GM18519 (cell line): ENCODE measurements at regions not wholly inside any gene's neighbourhood (a gene's known extent, or its start where the extent isn't known, plus 50 kb on each side); places are given as distances from the start of the nearest gene placed in this dataset.

Source experiments
- ATAC-seq: cut with Tn5 transposase; IDR thresholded peaks from one replicate; pipeline ENCODE4 v1.9.1; 2021; ENCODE audit warnings: mild to moderate bottlenecking, moderate library complexity; ENCODE audit not compliant: unreplicated experiment, low FRiP score

DNA sequence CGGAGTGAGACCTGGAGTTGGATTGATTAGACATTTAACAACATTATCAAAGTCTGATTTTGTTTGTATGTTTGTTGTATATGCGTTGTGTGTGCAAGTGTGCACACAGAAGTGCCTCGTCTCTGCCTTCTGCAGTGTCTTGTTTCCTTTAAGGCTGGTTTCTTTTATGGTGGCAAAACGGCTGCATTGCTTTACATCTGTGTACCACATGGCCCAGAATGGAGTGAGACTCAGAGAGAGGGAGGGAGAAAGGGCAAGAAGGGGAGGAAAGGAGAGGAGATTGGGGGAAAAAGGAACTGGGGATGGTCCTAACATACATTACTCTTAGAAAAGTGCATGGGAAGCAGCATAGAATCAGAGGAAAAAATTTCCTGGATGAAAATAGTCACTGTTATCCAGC, 99.7 kb upstream of the WLS start:
- no peak for ATAC-seq

DNA sequence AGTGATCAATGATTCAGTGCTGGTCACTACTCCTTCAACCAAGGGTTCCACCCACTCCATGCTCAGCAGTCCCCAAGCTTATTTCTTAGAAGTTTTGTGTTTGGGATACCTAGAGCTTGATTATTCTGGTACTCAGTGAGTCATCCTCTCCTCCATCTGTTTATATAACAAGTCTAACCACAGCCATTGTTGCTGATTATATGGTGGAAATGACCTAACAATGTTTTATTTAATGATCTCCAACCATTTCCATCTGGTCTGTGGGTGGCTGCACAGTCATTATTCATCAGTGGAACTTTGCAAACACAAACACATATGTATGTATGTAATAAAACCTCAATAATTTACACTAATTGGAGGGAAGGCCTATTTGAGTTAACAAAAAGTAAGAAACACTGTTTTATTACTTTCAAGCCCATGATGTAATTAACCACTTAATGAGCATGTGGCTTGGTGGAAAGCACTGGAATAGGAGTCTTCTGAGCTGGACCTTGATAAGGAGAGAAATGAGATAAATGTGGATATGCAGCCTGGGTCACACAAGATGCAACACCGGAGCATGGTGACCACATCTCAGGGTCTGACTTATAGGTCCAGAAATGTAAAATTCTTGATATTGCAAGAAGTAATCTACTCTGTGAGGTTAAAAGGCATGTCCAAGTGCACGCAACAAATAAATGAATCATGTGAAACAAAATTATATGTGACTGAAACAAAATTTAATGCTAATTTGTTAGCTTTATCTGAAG, 99.0 kb upstream of the WLS start:
- no peak for ATAC-seq

DNA sequence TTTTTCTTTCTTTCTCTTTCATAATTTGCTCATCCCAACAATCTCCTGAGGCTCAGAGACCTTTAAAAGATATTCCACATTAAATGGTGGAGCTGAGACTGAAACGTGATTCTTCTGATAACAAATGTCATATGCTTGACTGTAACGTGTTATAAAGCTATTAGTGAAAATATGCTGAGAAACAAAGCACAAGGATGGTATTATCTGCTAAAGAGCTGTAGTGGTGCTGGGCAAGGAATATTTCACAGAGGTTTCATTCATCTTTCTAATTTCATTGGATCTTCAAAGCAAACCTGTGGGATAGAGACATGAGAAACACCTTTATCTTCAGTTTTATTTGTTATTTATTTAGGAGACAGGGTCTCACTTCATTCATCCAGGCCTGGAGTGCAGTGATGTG, 98.1 kb upstream of the WLS start:
- ATAC-seq, result no peak

DNA sequence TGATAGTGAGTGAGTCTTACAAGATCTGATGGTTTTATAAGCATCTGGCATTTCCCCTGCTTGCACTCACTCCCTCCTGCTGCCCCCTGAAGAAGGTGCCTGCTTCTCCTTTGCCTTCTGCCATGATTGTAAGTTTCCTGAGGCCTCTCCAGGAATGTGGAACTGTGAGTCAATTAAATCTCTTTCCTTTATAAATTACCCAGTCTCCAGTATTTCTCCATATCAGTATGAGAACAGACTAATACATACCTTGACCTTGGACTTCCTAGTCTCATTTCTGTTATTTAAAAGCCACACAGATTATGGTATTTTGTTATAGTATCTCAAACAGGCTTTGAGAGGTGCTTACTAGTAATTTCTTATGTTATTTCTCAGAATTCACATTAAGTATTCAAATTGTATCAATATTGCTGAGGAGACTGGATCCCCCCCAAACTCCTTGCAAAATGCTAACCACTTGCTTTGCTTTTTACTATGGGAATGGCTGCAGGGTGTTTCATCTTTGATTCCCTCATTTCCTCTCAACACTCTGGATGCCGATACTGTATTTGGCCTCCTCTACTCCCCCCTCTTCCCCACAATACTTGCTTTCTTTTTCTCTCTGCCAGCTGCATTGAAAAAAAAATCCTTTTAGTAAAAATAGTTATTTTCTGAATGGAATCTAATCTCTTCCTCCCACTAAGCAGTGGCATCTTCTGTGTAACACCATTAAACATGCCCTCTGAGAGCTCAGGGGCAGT, 96.9 kb upstream of the WLS start:
- no peak for ATAC-seq

DNA sequence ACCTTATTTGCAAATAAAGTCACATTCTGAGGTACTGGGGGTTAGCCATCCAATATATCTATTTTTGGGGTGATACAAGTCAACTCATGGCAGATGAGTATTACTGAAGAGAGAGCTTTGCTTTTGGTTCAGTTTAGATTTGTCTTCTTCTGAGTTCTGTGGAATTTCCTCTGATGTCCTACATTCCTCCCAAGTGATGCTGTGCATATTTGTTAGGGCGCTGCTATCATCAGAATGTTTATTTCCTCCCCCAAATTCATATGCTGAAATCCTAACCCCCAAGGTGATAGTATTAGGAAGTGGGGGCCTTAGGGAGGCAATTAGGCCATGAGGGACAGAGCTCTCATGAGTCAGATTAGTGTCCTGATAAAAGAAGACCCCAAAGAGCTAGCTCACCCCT, 96.2 kb upstream of the WLS start:
- no peak for ATAC-seq

DNA sequence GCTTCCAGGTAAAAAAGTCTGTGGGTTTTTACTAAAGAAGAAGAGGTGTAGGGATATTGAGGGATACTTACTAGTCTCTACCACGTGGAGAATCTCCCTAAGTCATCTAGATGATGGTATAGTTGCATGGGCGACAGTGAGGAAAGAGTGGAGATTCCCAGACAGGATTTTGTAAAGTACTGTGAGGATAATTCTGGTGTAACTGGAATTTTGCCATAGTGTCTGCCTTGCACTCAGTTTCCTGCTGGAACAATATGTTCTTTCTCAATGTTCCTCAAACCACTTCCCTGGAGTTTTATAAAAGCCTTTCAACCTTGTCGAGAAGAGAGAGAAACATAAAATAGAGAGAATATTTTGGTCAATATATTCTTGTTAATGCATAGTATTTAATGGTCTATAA, 95.1 kb upstream of the WLS start:
- ATAC-seq, result no peak

DNA sequence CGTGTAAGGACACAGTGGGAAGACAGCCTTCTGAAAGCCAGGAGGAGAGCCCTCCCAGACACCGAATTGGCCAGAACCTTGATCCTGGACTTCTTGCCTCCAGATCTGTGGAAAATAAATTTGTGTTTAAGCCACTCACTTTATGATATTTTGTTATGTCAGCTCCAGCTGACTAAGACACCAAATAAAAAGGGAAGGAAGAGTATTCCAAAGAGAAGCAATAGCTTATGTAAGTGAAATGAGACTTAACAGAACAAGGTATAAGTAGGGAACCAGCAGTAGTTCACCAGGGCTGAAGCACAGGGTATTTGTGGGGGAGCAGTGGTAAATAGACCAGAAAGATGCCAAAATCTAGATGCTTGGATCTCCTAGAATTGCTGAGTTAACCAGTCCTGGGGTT, 94.2 kb upstream of the WLS start:
- no peak for ATAC-seq

DNA sequence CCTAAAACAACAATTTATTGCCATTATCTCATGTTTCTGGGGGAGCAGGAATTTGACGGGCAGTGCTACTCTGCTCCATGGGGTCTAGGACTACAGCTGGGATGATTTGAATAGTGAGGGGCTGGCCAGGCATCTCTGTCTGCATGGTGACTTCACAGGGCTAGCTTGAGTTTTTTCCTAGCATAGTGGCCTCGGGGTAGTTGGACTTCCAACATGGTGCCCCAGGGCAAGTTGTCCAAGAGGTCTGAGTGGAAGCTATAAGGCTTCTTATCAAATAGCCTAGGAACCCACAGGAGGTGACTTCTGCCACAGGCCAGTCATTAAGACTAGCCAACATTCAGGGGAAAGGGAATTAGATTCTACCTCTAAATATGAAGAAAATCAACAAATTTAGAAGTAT, 92.0 kb upstream of the WLS start:
- no peak for ATAC-seq

DNA sequence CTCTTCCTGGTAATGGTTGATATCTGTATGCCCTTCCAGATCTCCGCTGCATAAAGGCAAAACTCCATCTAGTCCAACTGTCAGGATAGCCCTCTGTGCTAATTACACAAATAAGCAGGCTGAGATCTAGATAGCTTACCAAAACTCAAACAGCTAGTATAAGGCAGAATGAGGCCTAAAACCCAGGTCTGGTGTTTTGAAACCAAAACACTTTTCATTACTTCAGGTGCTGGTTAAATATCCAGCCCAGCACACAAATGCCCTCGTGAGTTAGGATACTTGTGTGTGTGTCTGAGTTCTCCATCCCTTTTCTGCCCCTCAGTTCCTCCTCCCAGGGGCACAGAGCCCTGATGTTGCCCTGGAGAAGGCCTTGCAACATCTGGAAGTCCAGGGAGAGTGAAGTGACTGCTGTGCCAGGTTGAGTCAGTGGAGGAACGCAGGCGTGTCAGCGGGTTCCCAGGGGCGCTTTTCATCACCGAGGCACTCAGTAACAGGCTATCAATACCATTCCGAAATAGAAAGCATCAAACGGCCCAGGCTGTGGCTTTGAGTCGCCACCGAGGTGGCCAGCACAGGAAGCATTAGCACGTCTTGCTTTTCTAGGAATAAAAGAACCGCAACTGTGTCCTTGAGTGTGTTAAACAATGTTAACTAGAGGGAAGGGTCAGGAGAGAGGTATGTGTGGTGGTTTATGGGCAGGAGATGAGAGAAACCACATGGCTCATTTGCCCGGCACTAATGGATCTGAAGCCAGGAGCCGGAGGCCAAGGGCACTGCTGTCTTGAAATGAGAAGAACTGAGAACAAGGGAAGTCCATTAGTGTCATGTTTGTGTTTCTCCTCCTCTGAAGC, 90.7 kb upstream of the WLS start:
- ATAC-seq, result no peak

DNA sequence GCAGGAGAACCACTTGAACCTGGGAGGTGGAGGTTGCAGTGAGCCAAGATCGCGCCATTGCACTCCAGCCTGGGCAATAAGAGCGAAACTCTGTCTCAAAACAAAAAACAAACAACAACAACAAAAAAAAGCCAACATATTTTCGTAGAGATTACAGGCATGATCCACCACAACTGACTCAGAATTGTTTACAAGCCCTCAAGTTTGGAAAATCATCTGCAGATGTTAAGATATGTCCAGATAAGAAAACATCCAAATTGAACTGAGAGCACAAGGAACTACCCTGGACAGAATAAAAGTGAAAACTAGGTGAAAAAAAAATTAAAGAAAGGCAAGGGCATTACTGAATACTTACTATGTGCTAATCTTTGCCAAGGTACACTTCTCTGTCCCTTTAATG, 89.8 kb upstream of the WLS start:
- no peak for ATAC-seq

DNA sequence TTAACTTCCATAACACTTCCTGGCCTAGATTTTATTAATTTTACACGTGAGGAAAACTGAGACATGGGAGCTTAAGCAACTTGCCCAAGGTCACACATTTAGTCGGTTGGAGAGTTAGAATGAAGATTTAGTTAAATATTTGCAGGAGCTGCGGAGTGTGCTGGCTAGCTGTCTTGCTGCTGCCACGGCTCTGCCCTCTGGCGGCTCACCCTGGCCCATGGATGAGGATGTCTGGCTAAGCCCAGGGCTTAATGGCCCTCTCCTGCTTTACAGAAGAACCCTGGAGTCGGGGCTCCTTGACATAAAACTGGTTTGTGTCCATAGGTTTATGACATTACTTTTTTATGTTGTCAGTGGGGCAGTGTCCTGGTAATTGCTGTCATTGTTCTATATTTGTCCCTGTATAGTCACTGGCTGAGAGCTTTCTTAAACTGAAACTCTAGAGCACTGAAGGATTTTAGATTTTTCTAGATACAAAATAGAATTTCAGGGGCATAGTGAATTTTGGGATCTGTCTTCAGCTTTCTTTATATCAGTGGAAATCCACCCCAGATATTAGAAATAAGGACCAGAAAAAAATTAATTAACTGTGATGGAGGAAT, 88.9 kb upstream of the WLS start:
- no peak for ATAC-seq

DNA sequence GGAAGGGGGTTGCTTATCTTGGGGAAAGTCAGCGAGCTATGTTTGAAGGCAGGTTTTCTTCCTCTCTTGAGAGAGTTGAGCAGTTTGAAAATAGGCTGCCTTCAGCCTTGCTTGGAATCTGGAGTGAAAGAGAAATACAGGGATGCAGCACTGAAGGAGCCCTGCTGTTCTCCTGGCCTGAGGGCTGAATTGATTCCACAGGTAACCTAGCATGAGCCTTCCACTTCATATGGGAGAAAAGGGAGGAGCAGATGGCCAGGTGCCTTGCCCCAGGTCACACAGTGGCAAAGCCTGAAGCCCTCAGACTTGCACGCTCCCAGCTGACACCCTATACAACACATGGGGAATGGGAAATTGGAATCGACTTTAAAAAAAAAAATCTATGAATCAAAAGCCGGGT, 88.0 kb upstream of the WLS start:
- no peak for ATAC-seq

DNA sequence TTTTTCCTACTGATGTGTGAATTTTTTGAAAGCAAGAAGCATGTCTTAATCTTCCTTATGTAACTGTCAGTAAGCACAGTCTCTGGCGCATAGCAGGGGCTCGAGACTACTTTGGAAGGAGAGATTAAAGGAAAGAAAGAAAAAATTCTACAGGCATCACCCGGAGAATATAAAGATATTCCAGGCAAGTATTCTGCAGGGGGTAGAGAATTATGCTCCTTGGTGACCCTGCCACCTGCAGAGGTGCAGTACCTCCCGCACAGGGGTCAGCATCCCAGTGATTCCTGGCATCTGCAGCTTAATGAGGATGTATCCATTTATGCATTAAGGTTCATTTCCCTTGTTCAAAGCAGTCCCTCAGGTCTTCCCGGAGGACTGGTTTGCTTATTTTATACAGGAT, 87.6 kb upstream of the WLS start:
- ATAC-seq, result no peak

DNA sequence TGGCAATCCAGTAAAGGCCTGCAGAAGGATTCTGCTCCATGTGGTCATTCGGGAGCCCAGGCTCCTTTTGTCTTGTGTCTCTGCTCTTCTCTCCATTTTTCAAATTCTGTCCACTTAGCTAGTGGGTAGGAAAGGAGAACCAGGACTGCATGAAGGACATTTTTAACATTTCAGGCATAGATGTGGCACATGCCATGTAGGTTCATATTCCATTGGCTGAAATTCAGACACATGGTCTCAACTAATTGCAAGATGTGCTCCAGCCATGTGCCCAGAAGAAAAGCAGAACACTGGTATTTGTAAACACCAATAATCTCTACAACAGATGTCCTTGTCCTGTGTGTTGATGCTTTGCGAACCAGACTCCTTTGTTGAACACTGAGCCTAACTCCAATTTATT, 85.2 kb upstream of the WLS start:
- no peak for ATAC-seq

DNA sequence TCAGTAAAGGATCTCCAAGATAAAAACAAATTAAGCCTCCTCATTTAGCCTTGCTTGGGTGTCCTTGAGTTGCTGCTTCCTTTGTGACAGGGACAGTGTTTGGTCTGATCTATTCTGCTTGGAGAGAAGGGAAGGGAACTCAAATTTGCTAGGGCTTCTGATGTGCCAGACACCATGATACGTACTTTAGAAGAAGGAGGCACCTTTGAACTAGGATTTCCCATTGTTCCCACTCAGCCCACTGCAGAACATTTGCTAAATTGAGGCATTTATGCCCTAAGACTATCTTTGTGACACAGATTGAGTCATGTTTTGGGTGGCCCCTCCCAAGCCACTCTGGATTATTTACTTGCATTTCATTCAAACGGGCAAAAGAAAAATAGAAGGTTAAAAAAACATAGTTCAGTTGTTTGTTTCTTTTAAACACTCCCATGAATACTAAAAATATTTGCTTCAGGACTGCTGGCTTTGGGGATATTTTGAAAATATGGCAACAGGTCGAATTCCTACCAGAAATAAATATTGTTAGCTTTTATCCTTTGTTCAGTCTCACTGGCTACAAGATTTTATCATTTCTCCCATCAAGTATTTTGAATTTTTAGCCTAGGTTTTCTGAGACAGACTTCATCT, 81.9 kb upstream of the WLS start:
- ATAC-seq, result no peak

DNA sequence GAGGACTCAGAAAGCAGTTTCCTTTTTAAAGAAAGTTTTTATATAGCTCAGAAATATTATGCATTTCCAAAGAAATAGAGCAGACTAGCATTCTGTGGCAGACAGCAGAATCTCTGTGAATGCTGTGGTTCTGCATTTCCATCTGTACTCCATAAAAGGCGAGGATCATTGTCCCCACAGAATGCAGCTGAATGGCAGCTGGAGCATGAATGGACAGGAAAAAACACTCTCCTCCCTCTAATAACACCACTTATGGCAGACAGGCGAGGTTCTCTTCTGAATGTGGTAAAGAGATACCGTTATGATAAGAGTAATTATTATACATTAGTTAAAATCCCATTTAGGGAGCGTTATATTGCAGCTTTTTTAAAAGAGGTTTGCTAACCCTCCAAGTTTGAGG, 81.4 kb upstream of the WLS start:
- no peak for ATAC-seq

DNA sequence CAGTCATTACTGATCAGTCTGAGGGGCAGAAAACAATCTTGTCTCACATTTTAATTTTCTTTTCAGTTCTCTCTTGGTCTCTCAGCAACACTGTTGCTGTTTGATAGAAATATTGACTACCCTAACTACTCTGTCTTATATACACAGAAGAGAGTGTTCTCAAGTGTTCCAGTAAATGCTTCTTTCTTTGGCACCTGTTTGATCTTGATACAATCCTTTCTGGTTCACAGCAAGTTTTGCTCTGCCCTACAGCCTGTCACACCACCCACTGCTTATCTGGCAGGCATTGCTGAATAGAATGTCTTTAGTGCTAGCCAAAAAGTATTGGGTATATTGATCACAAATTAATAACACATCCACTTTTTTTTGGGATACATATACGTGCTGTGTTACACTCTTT, 75.7 kb upstream of the WLS start:
- no peak for ATAC-seq

DNA sequence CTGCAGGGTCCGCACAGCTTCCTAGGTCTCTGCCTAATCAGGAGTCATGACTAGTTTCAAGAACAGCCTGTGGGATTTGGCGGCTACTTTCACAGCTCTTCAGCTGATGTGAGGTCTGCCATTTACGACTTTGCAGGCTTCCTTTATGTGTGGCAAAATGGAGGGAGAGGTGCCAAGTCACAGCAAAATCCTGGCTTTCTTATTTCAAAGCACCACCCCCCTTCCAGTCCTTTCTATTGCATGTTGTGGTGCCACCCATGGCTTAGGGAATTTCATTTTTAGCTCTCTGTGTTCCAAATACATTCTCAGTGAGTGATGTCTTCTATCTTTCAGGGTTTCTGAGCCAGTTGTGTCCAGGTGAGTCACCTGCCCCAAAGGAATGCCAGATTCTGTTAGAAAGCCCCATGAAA, 75.1 kb upstream of the WLS start:
- ATAC-seq, result no peak

DNA sequence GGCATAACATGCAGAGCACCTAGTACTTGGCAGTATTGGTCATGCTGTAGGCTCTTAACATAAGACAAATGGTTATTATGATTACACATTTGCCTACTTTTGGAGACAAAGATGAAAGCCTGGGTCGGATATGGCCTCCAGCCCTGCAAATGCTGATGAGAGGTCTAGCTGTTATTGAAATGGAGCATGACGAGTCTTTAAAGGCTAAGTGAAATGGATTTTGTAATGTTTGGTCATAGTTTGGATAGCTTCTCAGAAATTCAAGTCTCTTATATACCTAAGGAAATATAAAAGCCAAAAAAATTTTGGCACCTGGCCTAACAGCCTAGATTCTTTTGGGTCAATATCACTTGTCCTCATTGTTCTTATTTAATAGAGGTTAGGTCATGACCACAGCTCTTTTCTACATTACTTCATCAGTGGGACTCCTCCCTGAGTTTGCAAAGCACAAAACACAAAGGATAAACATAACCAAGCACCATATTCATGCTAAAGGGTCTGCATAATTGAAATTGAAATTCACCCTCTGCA, 69.2 kb upstream of the WLS start:
- no peak for ATAC-seq

DNA sequence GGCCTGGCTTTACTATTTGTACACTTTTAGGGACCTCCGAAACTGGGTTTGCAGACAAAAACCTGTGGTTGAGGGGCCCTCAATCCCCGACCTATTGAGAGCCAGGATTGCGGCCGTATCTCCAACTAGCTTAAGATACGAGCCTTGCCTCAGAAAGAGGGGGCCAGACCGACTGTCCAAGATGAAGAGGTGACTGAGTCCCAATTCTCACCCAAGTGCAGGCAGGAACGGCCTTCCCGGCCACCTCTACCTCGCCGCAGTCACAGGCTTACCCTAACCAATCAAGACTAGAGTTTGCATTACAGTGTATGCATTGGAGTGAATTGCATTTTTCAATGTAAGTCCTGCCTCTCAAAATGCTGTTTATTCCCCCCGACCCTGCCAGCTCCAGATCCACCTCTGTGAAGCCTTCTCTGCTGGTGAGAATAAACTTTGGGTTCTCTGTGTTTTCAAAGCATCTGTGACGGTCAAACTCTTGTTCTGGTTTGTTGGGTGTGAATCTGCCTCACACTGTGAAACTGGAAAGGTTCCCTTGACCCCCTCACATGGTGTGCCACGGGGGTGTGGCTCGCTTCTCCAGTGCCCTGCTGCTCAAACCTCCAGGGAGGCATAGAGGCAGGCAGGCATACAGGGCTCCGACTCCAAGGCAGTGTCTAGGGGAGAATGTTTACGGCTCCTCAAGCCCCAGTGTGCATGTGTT, 62.2 kb upstream of the WLS start:
- no peak for ATAC-seq
